DND-41 (cell line): ENCODE measurements at regions not wholly inside any gene's neighbourhood (a gene's known extent, or its start where the extent isn't known, plus 50 kb on each side); places are given as distances from the start of the nearest gene placed in this dataset.
"Not testable (repeated sequence)": the region's sequence is repeated elsewhere in the genome, so short reads cannot be mapped to it uniquely, and the experiment has no call there.

ENCODE experiments used
- ATAC-seq: fragments of 200-7000 bp; cut with Tn5 transposase; 3 replicates; pipeline ENCODE4 v1.9.1; 2021; ENCODE audit warnings: low read depth; ENCODE audit not compliant: insufficient read depth
- DNase-seq: peaks from one replicate; pipeline ENCODE4 v3.0.0-alpha.2; 2020
- H2AFZ ChIP-seq: 2 replicates; pipeline ENCODE4 v1.6.0; 2012; ENCODE audit warnings: low read depth, low read length
- H3K27ac ChIP-seq: 2 replicates; pipeline ENCODE4 v1.5.1; 2012; ENCODE audit warnings: low read length, inconsistent platforms
- H3K27me3 ChIP-seq: fragments of 200-600 bp; sonication (generic); 2 replicates; pipeline ENCODE4 v1.6.0; 2012; ENCODE audit warnings: low read length, mild to moderate bottlenecking, inconsistent platforms; ENCODE audit not compliant: insufficient read depth, poor library complexity
- H3K36me3 ChIP-seq: 2 replicates; pipeline ENCODE4 v1.5.1; 2012; ENCODE audit warnings: low read length, inconsistent platforms; ENCODE audit not compliant: insufficient read depth
- H3K4me1 ChIP-seq: 2 replicates; pipeline ENCODE4 v1.5.1; 2012; ENCODE audit warnings: mild to moderate bottlenecking, low read length; ENCODE audit not compliant: insufficient read depth
- H3K4me2 ChIP-seq: 2 replicates; pipeline ENCODE4 v1.6.0; 2012; ENCODE audit warnings: mild to moderate bottlenecking, moderate library complexity, low read length, inconsistent platforms; ENCODE audit not compliant: insufficient read depth
- H3K4me3 ChIP-seq, 2 experiments: fragments of 200-600 bp in 1 of 2; shearing (Covaris generic) in 1 of 2; 2 replicates each; pipeline ENCODE4 v1.5.1; 2012 to 2016; ENCODE audit warnings: inconsistent platforms in 2 of 2, low read length in 2 of 2, mild to moderate bottlenecking in 2 of 2, low read depth in 1 of 2, moderate library complexity in 1 of 2
- H3K79me2 ChIP-seq: 2 replicates; pipeline ENCODE4 v1.6.0; 2012; ENCODE audit warnings: low read length, inconsistent platforms; ENCODE audit not compliant: insufficient read depth
- H3K9ac ChIP-seq: 2 replicates; pipeline ENCODE4 v1.6.0; 2012; ENCODE audit warnings: low read depth, mild to moderate bottlenecking, inconsistent platforms, low read length, moderate library complexity
- H3K9me3 ChIP-seq: 2 replicates; pipeline ENCODE4 v1.5.1; 2012; ENCODE audit warnings: low read length, moderate library complexity, mild to moderate bottlenecking, inconsistent platforms; ENCODE audit not compliant: insufficient read depth, severe bottlenecking
- H4K20me1 ChIP-seq: 2 replicates; pipeline ENCODE4 v1.6.0; 2012; ENCODE audit warnings: low read length; ENCODE audit not compliant: insufficient read depth
- CTCF ChIP-seq: IDR thresholded peaks from 2 replicates; pipeline ENCODE4 v1.5.1; 2012; ENCODE audit warnings: borderline replicate concordance, low read length, moderate library complexity, mild to moderate bottlenecking; ENCODE audit not compliant: poor library complexity, severe bottlenecking; ENCODE audit errors: extremely low read depth
- EZH2 ChIP-seq: IDR thresholded peaks from 3 replicates; pipeline ENCODE4 v1.6.1; 2012; ENCODE audit warnings: borderline replicate concordance, low read depth, mild to moderate bottlenecking, moderate library complexity, low read length, inconsistent platforms; ENCODE audit not compliant: severe bottlenecking

GRCh38 chr10:15921423-15921945 is 61.2 kb upstream of the MINDY3 start:
- H3K79me2 ChIP-seq, ATAC-seq, H3K27ac ChIP-seq, H3K27me3 ChIP-seq, DNase-seq, H3K9me3 ChIP-seq, H3K9ac ChIP-seq, H2AFZ ChIP-seq, H3K4me2 ChIP-seq, H3K4me1 ChIP-seq, H3K36me3 ChIP-seq, H4K20me1 ChIP-seq, H3K4me3 ChIP-seq: not testable (repeated sequence)

- TF ChIP-seq EZH2 (no peak), CTCF (no peak)
- H2AFZ ChIP-seq: no peak overlapping the region
- no peak overlapping the region for H3K9ac ChIP-seq
- H3K79me2 ChIP-seq: no peaks in the 10 kb centered on the region
- no peaks in the 10 kb centered on the region for H3K27me3 ChIP-seq
- H3K4me1 ChIP-seq: no peaks in the 10 kb centered on the region
- H3K4me3 ChIP-seq: no peak overlapping the region
- H3K9me3 ChIP-seq: no peaks in the 10 kb centered on the region
- no peak for DNase-seq
- H3K36me3 ChIP-seq: no peaks in the 10 kb centered on the region
- no peaks in the 10 kb centered on the region for H4K20me1 ChIP-seq
- no peak overlapping the region for H3K27ac ChIP-seq
- no peak for ATAC-seq
- no peak overlapping the region for H3K4me2 ChIP-seq
Measured at GRCh38 chr10:15931376-15931775, 71.1 kb upstream of the MINDY3 start.

- H3K4me3 ChIP-seq, DNase-seq, H2AFZ ChIP-seq: not testable (repeated sequence)
Measured at GRCh38 chr10:15939543-15939942, 79.2 kb upstream of the MINDY3 start.

GRCh38 chr10:15943426-15943825 is 83.1 kb upstream of the MINDY3 start:
- Histone ChIP-seq H4K20me1 (no peaks in the 10 kb centered on the region), H3K9me3 (peaks cover 2% of the 10 kb centered on the region), H3K4me1 (no peaks in the 10 kb centered on the region), H3K27me3 (no peaks in the 10 kb centered on the region), H3K36me3 (no peaks in the 10 kb centered on the region), H3K79me2 (no peaks in the 10 kb centered on the region), H3K9ac (no peak overlapping the region), H3K4me2 (no peak overlapping the region), H2AFZ (no peak overlapping the region), H3K4me3 (no peak overlapping the region), H3K27ac (no peak overlapping the region)
- ATAC-seq (no peak), DNase-seq (no peak)
- TF ChIP-seq EZH2 (no peak), CTCF (no peak)

More at GRCh38 chr10:15939543-15939942, 79.2 kb upstream of the MINDY3 start:
- H3K79me2 ChIP-seq, H3K27ac ChIP-seq, H3K4me1 ChIP-seq, H4K20me1 ChIP-seq, H3K27me3 ChIP-seq, H3K9ac ChIP-seq, ATAC-seq, H3K36me3 ChIP-seq, H3K4me2 ChIP-seq, H3K9me3 ChIP-seq: not testable (repeated sequence)
